NB4 (cell line): ENCODE measurements at regions not wholly inside any gene's neighbourhood (a gene's known extent, or its start where the extent isn't known, plus 50 kb on each side); places are given as distances from the start of the nearest gene placed in this dataset.

ENCODE experiments used
- DNase-seq: peaks from one replicate; pipeline ENCODE4 v3.0.0; 2010; ENCODE audit warnings: low read depth
- H3K4me3 ChIP-seq: one replicate; pipeline ENCODE4 v1.5.1; 2011; ENCODE audit warnings: mild to moderate bottlenecking, low read depth, low read length, moderate library complexity
- CTCF ChIP-seq: IDR thresholded peaks from one replicate; pipeline ENCODE4 v1.5.1; 2012; ENCODE audit warnings: low read depth, low read length
- MAX ChIP-seq: IDR thresholded peaks from 2 replicates; pipeline ENCODE4 v1.6.1; 2011; ENCODE audit warnings: low read depth, low read length
- MYC ChIP-seq: IDR thresholded peaks from 2 replicates; pipeline ENCODE4 v1.6.1; 2011; ENCODE audit warnings: low read depth, low read length
- POLR2A ChIP-seq: IDR thresholded peaks from 2 replicates; pipeline ENCODE4 v1.6.1; 2011; ENCODE audit warnings: mild to moderate bottlenecking; ENCODE audit not compliant: insufficient read length; ENCODE audit errors: extremely low read depth

GRCh38 chr13:55062662-55063061 is 2034.0 kb downstream of the OLFM4 start:
- no peak for TF ChIP-seq POLR2A
- TF ChIP-seq MAX: no peak
- DNase-seq: no peak

GRCh38 chr13:55067946-55068345 is 2039.3 kb downstream of the OLFM4 start:
- DNase-seq: no peak
- no peak for TF ChIP-seq MYC
- no peak for TF ChIP-seq MAX
- no peak for TF ChIP-seq POLR2A
- TF ChIP-seq CTCF: no peak
- H3K4me3 ChIP-seq: no peak overlapping the region

More at GRCh38 chr13:55062662-55063061, 2034.0 kb downstream of the OLFM4 start:
- no peak overlapping the region for H3K4me3 ChIP-seq

GRCh38 chr13:55069746-55070145 is 2041.1 kb downstream of the OLFM4 start:
- DNase-seq: no peak
- TF ChIP-seq POLR2A (no peak), MAX (no peak), MYC (no peak), CTCF (no peak)
- H3K4me3 ChIP-seq: no peak overlapping the region

GRCh38 chr13:55073000-55073399 is 2044.4 kb downstream of the OLFM4 start:
- no peak for DNase-seq
- H3K4me3 ChIP-seq: no peak overlapping the region
- TF ChIP-seq CTCF: no peak

GRCh38 chr13:55084630-55085029 is 2056.0 kb downstream of the OLFM4 start:
- DNase-seq: no peak
- no peak overlapping the region for H3K4me3 ChIP-seq
- TF ChIP-seq MAX (no peak), POLR2A (no peak), MYC (no peak), CTCF (no peak)

GRCh38 chr13:55087085-55087484 is 2053.6 kb upstream of the PRR20A start:
- H3K4me3 ChIP-seq: no peak overlapping the region
- DNase-seq: no peak
- no peak for TF ChIP-seq MYC
- TF ChIP-seq MAX: no peak
- TF ChIP-seq POLR2A: no peak
- no peak for TF ChIP-seq CTCF
